GM23338 (cell line): ENCODE measurements at regions not wholly inside any gene's neighbourhood (a gene's known extent, or its start where the extent isn't known, plus 50 kb on each side); places are given as distances from the start of the nearest gene placed in this dataset.

ENCODE experiments used
- CREB1 ChIP-seq: fragments of 250-450 bp; sonication (Bioruptor Pico); IDR thresholded peaks from 2 replicates; pipeline ENCODE4 v1.5.0; 2020; ENCODE audit warnings: low read depth, mild to moderate bottlenecking, moderate library complexity
- ETS1 ChIP-seq: IDR thresholded peaks from 2 replicates; pipeline ENCODE4 v1.6.1; 2016; ENCODE audit warnings: antibody characterized with exemption
- EZH2 ChIP-seq: fragments of 200-600 bp; sonication (generic); IDR thresholded peaks from one replicate; pipeline ENCODE4 v1.8.0; 2017; ENCODE audit warnings: antibody characterized with exemption, mild to moderate bottlenecking, low read depth; ENCODE audit not compliant: unreplicated experiment
- EZH2phosphoT487 ChIP-seq: fragments of 200-600 bp; sonication (generic); IDR thresholded peaks from one replicate; pipeline ENCODE4 v1.8.1; 2018; ENCODE audit warnings: antibody characterized with exemption; ENCODE audit not compliant: unreplicated experiment
- JUNB ChIP-seq: IDR thresholded peaks from one replicate; pipeline ENCODE4 v1.6.1; 2016; ENCODE audit warnings: antibody characterized with exemption; ENCODE audit not compliant: unreplicated experiment
- NANOG ChIP-seq: IDR thresholded peaks from 2 replicates; pipeline ENCODE4 v1.6.1; 2016; ENCODE audit warnings: antibody characterized with exemption, borderline replicate concordance
- POLR2AphosphoS5 ChIP-seq: IDR thresholded peaks from 2 replicates; pipeline ENCODE4 v1.6.1; 2016; ENCODE audit warnings: antibody characterized with exemption, low read depth
- STAT1 ChIP-seq: IDR thresholded peaks from one replicate; pipeline ENCODE4 v1.6.1; 2016; ENCODE audit warnings: antibody characterized with exemption; ENCODE audit not compliant: unreplicated experiment
- ZNF114 ChIP-seq: fragments of 250-450 bp; sonication (Bioruptor Pico); IDR thresholded peaks from 2 replicates; pipeline ENCODE4 v1.5.0; 2020; ENCODE audit warnings: mild to moderate bottlenecking, moderate library complexity
- ZNF331 ChIP-seq: fragments of 250-450 bp; sonication (Bioruptor Pico); IDR thresholded peaks from 2 replicates; pipeline ENCODE4 v1.5.0; 2020; ENCODE audit warnings: low read depth, mild to moderate bottlenecking, moderate library complexity
- TF ChIP-seq, protein P1 (sequence below): IDR thresholded peaks from one replicate; pipeline ENCODE4 v1.6.1; 2018; ENCODE audit warnings: antibody characterized with exemption; ENCODE audit not compliant: unreplicated experiment
- TF ChIP-seq, protein P2 (sequence below), 2 experiments: fragments of 200-600 bp in 1 of 2; sonication (generic) in 1 of 2; conservative IDR thresholded peaks; 2 replicates each; pipeline versions ENCODE4 v1.5.1 to v1.6.1; 2016 to 2017; ENCODE audit warnings: antibody characterized with exemption in 2 of 2, low read depth in 2 of 2, mild to moderate bottlenecking in 2 of 2, moderate library complexity in 1 of 2
- TF ChIP-seq, protein P3 (sequence below): fragments of 250-450 bp; sonication (Bioruptor Pico); IDR thresholded peaks from 2 replicates; pipeline ENCODE4 v1.5.0; 2020; ENCODE audit warnings: mild to moderate bottlenecking, moderate library complexity

DNA sequence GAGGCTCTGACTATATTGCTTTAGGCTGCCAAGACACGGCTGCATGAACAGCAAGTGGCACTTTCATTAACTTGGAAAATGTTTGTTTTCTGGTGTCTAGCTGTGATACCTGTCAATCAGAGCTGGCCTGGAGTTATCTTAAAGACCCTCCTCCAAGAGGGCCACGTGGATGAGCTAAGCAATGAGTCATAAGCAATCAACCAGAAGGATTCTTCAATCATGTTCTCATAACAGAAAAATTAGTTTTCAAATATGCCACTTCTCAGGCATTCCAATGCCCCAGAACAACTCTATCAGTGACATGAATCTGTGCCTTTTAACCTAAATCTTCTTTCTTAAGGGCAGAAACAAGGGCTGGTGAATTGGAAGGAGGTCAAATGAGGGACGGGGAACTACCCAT is 283.0 kb downstream of the HTR1B start:
- TF ChIP-seq, protein P1, sequence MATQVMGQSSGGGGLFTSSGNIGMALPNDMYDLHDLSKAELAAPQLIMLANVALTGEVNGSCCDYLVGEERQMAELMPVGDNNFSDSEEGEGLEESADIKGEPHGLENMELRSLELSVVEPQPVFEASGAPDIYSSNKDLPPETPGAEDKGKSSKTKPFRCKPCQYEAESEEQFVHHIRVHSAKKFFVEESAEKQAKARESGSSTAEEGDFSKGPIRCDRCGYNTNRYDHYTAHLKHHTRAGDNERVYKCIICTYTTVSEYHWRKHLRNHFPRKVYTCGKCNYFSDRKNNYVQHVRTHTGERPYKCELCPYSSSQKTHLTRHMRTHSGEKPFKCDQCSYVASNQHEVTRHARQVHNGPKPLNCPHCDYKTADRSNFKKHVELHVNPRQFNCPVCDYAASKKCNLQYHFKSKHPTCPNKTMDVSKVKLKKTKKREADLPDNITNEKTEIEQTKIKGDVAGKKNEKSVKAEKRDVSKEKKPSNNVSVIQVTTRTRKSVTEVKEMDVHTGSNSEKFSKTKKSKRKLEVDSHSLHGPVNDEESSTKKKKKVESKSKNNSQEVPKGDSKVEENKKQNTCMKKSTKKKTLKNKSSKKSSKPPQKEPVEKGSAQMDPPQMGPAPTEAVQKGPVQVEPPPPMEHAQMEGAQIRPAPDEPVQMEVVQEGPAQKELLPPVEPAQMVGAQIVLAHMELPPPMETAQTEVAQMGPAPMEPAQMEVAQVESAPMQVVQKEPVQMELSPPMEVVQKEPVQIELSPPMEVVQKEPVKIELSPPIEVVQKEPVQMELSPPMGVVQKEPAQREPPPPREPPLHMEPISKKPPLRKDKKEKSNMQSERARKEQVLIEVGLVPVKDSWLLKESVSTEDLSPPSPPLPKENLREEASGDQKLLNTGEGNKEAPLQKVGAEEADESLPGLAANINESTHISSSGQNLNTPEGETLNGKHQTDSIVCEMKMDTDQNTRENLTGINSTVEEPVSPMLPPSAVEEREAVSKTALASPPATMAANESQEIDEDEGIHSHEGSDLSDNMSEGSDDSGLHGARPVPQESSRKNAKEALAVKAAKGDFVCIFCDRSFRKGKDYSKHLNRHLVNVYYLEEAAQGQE = no peak
- TF ChIP-seq, protein P2, sequence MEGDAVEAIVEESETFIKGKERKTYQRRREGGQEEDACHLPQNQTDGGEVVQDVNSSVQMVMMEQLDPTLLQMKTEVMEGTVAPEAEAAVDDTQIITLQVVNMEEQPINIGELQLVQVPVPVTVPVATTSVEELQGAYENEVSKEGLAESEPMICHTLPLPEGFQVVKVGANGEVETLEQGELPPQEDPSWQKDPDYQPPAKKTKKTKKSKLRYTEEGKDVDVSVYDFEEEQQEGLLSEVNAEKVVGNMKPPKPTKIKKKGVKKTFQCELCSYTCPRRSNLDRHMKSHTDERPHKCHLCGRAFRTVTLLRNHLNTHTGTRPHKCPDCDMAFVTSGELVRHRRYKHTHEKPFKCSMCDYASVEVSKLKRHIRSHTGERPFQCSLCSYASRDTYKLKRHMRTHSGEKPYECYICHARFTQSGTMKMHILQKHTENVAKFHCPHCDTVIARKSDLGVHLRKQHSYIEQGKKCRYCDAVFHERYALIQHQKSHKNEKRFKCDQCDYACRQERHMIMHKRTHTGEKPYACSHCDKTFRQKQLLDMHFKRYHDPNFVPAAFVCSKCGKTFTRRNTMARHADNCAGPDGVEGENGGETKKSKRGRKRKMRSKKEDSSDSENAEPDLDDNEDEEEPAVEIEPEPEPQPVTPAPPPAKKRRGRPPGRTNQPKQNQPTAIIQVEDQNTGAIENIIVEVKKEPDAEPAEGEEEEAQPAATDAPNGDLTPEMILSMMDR (conservative IDR thresholded peaks at IDR 0.05; ENCODE audit: low read depth in 2 of 2) = no peak
- no peak for TF ChIP-seq POLR2AphosphoS5
- TF ChIP-seq ZNF114 (CRISPR knock-in tag) = no peak
- TF ChIP-seq EZH2phosphoT487 = no peak
- no peak for TF ChIP-seq EZH2
- no peak for TF ChIP-seq CREB1 (CRISPR knock-in tag)
- TF ChIP-seq ETS1 = no peak
- TF ChIP-seq STAT1 = no peak
- no peak for TF ChIP-seq ZNF331 (CRISPR knock-in tag)
- TF ChIP-seq JUNB = no peak
- TF ChIP-seq NANOG = no peak
- TF ChIP-seq, protein P3, sequence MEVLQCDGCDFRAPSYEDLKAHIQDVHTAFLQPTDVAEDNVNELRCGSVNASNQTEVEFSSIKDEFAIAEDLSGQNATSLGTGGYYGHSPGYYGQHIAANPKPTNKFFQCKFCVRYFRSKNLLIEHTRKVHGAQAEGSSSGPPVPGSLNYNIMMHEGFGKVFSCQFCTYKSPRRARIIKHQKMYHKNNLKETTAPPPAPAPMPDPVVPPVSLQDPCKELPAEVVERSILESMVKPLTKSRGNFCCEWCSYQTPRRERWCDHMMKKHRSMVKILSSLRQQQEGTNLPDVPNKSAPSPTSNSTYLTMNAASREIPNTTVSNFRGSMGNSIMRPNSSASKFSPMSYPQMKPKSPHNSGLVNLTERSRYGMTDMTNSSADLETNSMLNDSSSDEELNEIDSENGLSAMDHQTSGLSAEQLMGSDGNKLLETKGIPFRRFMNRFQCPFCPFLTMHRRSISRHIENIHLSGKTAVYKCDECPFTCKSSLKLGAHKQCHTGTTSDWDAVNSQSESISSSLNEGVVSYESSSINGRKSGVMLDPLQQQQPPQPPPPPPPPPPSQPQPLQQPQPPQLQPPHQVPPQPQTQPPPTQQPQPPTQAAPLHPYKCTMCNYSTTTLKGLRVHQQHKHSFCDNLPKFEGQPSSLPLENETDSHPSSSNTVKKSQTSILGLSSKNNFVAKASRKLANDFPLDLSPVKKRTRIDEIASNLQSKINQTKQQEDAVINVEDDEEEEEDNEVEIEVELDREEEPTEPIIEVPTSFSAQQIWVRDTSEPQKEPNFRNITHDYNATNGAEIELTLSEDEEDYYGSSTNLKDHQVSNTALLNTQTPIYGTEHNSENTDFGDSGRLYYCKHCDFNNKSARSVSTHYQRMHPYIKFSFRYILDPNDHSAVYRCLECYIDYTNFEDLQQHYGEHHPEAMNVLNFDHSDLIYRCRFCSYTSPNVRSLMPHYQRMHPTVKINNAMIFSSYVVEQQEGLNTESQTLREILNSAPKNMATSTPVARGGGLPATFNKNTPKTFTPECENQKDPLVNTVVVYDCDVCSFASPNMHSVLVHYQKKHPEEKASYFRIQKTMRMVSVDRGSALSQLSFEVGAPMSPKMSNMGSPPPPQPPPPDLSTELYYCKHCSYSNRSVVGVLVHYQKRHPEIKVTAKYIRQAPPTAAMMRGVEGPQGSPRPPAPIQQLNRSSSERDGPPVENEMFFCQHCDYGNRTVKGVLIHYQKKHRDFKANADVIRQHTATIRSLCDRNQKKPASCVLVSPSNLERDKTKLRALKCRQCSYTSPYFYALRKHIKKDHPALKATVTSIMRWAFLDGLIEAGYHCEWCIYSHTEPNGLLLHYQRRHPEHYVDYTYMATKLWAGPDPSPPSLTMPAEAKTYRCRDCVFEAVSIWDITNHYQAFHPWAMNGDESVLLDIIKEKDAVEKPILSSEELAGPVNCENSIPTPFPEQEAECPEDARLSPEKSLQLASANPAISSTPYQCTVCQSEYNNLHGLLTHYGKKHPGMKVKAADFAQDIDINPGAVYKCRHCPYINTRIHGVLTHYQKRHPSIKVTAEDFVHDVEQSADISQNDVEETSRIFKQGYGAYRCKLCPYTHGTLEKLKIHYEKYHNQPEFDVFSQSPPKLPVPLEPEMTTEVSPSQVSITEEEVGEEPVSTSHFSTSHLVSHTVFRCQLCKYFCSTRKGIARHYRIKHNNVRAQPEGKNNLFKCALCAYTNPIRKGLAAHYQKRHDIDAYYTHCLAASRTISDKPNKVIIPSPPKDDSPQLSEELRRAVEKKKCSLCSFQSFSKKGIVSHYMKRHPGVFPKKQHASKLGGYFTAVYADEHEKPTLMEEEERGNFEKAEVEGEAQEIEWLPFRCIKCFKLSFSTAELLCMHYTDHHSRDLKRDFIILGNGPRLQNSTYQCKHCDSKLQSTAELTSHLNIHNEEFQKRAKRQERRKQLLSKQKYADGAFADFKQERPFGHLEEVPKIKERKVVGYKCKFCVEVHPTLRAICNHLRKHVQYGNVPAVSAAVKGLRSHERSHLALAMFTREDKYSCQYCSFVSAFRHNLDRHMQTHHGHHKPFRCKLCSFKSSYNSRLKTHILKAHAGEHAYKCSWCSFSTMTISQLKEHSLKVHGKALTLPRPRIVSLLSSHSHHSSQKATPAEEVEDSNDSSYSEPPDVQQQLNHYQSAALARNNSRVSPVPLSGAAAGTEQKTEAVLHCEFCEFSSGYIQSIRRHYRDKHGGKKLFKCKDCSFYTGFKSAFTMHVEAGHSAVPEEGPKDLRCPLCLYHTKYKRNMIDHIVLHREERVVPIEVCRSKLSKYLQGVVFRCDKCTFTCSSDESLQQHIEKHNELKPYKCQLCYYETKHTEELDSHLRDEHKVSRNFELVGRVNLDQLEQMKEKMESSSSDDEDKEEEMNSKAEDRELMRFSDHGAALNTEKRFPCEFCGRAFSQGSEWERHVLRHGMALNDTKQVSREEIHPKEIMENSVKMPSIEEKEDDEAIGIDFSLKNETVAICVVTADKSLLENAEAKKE = no peak
